GM12891 (cell line): ENCODE measurements at regions not wholly inside any gene's neighbourhood (a gene's known extent, or its start where the extent isn't known, plus 50 kb on each side); places are given as distances from the start of the nearest gene placed in this dataset.

ENCODE experiments used
- DNase-seq: peaks from one replicate; pipeline ENCODE4 v3.0.0; 2011; ENCODE audit warnings: low spot score; ENCODE audit not compliant: insufficient read length
- FAIRE-seq: peaks from 2 replicates; lab custom pipeline; 2011; peaks lifted over from hg19 to GRCh38; lab: Jason Lieb, UNC
- PAX5 ChIP-seq: IDR thresholded peaks from 2 replicates; pipeline ENCODE4 v1.6.1; 2011; ENCODE audit warnings: low read length, moderate library complexity, mild to moderate bottlenecking; ENCODE audit not compliant: insufficient read depth, severe bottlenecking
- POLR2A ChIP-seq: IDR thresholded peaks from 2 replicates; pipeline ENCODE4 v1.6.1; 2011; ENCODE audit warnings: low read depth, low read length, control low read depth
- POLR2AphosphoS5 ChIP-seq: IDR thresholded peaks from 2 replicates; pipeline ENCODE4 v1.6.1; 2011; ENCODE audit warnings: low read depth, low read length, control low read depth
- POU2F2 ChIP-seq: IDR thresholded peaks from 2 replicates; pipeline ENCODE4 v1.6.1; 2011; ENCODE audit warnings: low read depth, mild to moderate bottlenecking, control low read depth, low read length, moderate library complexity
- SPI1 ChIP-seq: IDR thresholded peaks from 2 replicates; pipeline ENCODE4 v1.6.1; 2011; ENCODE audit warnings: low read depth, low read length, control low read depth
- TAF1 ChIP-seq: IDR thresholded peaks from 2 replicates; pipeline ENCODE4 v1.6.1; 2011; ENCODE audit warnings: low read depth, low read length, control low read depth

DNA sequence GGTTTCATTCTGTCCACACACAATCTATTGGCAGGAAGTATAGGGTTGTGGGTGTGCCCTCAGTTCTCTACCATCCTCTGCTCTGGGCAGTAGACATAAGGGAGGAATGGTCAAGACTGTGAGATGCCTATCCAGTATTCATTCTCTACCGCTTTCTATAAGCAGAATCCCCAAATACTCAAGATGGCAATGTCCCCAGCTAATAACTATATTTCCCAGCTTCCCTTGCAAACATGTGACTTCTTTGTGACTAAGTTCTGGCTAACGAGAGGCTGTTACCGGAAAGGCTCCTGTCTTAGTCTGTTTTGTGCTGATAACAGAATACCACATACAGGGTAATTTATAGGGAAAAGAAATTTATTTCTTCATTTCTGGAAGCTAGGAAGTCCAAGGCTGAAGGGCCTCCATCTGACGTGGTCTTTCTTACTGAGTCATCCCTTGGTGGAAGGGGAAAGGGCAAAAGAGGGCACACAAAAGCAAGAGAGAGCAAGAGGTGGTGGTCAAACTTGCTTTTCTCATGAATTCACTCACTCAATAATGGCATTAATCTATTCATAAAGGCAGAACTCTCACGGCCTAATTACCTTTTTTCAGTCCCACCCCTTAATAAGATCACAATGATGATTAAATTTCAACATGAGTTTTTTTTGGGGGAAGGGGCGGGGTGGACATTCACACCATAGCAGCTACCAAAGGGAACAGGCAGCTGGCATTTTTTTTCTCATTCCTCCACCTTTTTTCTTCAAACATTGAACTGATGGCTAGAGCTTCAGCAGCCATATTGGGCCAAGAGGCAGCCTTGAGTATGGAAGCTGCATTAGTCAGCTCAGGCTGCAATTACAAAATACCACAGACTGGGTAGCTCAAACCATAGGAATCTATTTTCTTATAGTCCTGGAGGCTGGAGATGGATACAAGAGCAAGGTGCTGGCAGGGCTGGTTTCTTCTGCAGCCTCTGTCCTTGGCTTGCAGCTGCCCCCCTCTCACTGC is 109.7 kb upstream of the OR9Q1 start:
- FAIRE-seq: no peak
- DNase-seq: no peak
- TF ChIP-seq POLR2AphosphoS5: no peak
- TF ChIP-seq POU2F2: no peak
- TF ChIP-seq POLR2A: no peak

DNA sequence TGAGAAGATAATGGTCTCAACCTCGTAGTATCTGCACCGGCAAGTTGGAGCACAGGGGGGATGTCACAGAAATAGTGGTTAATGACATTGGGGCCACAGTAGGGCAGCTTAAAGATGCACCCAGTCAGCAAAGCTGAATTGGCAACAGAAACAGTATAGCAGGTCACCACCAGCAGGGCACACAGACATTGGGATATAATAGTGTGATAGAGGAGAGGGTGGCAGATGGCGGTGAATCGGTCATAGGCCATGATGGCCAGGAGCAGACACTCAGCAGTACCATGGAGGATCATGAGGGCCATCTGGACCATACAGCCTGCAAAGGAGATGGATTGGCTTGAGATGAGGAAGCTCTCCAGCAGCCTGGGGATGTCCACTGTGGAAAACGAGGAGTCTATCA is 106.0 kb upstream of the OR9Q1 start:
- DNase-seq (no peak), FAIRE-seq (no peak)
- TF ChIP-seq POLR2AphosphoS5 (no peak), PAX5 (no peak), TAF1 (no peak), SPI1 (no peak), POLR2A (no peak), POU2F2 (no peak)

DNA sequence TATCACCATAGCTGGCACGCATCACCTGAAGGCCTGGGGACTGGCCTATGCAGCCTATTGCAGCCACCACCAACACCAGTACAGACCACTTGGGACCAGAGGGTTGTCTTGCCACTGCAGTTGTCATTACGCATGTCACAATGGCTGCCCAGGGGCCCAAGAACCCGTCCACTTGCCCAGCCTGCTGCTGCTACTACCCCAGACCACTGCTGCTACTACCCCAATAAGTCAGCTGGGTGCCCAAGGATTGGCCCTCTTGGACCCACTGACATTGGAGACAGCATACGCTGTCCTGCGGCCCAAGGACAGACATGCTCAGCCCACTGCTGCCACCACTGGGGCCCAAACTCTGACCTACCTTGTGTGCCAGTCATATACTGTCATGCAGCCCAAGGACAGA is 102.7 kb upstream of the OR9Q1 start:
- TF ChIP-seq POLR2A (no peak), POLR2AphosphoS5 (no peak), SPI1 (no peak), PAX5 (no peak), POU2F2 (no peak), TAF1 (no peak)
- FAIRE-seq: no peak
- DNase-seq: no peak

DNA sequence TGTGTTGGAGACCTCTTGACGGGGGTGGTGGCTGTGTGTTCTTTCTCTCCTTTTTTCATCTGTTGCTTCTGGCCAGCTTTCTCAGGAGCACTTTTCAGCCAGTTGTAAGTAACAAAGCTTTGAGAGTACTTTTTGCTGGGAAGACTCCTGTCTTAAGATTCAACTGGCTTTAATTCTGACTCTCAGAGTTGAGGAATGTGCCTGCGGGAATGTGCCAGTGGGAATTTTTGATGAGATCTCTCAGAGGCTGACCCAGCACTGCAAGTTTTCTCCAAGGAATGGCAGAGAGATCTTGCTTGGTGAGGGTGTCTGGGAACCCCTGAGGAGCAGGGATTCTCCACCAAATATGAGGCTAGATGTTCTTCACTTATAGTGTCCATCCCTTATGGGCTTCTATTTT is 91.6 kb upstream of the OR9Q1 start:
- no peak for DNase-seq
- FAIRE-seq: no peak
- TF ChIP-seq POLR2A (no peak), TAF1 (no peak), SPI1 (no peak), POU2F2 (no peak), POLR2AphosphoS5 (no peak), PAX5 (no peak)

DNA sequence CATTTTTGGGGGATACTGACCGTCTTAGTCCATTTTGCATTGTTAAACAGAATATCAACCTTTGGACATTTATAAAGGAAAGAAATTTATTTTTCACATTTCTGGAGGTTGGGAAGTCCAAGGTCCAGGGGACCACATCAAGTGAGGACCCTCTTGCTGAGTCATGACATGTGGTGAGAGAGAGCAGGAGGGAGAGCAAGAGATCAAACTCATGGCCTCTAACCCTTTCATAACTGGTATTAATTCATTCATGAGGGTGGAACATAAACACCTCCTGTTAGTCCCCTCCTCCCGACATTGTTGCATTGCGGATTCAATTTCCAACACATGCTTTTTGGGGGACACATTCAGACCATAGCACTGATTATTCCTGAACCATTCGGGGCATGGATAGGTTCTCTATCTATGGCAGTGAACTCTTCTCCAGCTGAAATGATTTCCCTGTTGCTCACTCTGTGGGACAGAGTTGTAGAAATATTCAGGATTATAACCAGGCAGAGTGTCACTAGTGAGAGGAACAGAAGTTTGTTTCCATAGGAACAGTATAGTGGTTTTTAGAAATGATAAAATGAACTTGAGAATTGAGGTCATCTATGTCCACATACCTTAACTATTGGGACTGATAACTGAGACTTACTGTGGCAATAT is 88.2 kb upstream of the OR9Q1 start:
- FAIRE-seq (no peak), DNase-seq (no peak)
- no peak for TF ChIP-seq POU2F2
- no peak for TF ChIP-seq TAF1
- TF ChIP-seq POLR2A: no peak
- no peak for TF ChIP-seq POLR2AphosphoS5
- no peak for TF ChIP-seq SPI1
- no peak for TF ChIP-seq PAX5

DNA sequence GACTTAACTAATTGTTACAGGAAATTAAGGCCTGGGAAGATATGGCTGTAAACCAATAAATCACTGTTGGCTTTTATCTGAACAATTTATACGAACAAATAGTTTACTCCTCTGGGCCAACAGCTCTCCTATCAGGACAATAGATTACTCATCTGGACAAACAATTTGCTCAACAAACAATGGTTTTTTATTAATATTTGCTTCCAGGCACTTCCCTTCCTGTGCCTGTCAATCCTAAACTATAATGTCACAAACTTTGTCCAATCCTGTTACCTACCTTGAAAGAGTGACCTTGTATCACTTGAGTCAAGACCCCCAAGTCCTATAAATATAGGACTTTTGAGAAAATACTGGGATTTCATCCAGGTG is 87.6 kb upstream of the OR9Q1 start:
- DNase-seq (no peak), FAIRE-seq (no peak)
- TF ChIP-seq PAX5 (no peak), SPI1 (no peak), POLR2AphosphoS5 (no peak), POLR2A (no peak), TAF1 (no peak), POU2F2 (no peak)

DNA sequence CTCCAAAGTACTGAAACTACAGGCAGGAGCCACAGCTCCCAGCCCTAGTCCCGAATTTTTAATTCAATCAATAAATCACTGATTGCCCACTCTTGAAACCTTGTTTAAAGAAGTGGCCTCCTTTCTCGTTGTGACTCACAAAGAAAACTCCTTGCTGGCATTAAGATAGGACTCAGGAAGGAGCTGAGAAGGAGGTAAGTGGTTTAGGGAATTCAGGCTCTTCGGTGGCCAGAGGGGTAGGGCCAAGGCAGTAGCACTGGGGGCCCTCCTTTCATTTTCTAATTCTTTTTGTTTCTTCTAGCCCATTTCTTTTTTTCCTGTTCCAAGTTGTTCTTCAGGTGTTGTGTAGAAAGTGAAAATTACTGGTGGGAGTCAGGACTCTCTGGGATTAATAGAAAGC is 86.2 kb upstream of the OR9Q1 start:
- no peak for FAIRE-seq
- DNase-seq: no peak
- TF ChIP-seq POLR2AphosphoS5 (no peak), TAF1 (no peak), SPI1 (no peak), POLR2A (no peak), POU2F2 (no peak), PAX5 (no peak)

DNA sequence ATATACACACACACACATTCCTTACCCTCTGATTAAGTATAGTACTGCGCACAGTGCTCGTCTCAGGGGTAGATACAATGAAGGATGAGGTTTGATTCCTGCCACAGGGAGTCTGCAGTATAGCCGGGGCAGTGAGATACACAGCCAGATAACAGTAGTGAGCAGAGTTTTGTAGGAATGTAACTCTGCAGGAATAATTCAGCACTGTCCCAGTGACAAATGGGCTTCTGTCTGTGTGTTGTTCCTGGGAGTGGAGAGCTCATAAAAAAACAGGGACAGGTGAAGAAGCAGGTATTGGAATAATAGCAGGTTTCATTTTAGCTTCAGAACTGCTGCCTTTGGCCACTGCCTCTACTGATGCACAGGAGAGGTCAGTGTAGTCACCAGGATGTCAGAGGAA is 85.3 kb upstream of the OR9Q1 start:
- FAIRE-seq (no peak), DNase-seq (no peak)
- TF ChIP-seq POLR2A (no peak), SPI1 (no peak), TAF1 (no peak), POLR2AphosphoS5 (no peak), PAX5 (no peak), POU2F2 (no peak)

DNA sequence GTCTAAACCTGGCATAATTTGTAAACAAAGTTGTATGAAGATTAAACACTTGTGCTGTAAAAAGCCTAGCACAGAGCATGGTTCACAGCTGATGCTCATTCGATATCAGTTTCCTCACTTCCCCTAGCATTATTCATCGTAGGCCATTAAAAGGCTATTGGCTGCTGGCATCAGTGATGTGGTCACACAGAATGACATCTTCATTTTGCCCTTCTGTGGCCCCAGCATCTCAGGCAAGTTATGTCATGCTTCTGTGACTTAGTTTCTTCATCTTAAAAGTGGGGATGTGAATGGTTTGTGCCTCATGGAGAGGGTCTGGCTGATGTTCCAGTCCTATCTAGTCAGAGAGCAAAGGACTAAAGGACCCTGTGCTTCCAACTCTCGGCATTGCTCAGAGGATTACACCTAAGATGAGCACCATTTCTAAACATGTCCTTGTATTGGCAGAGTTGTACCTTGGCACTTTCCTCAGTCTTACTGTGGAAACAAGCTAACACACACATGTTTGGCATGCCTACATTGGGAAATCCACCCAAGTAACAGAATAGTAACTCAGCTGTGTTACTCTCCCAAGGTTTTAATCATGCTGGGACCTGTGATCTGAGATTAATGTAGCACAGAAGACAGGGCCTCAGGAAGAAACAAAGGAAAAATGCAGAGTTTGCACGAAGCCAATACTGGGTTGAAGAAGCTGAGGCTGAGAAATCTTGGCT is 83.5 kb upstream of the OR9Q1 start:
- FAIRE-seq (no peak), DNase-seq (no peak)
- TF ChIP-seq POLR2AphosphoS5: no peak
- TF ChIP-seq POU2F2: no peak
- TF ChIP-seq PAX5: no peak
- TF ChIP-seq TAF1: no peak
